H1 (cell line): ENCODE measurements at regions not wholly inside any gene's neighbourhood (a gene's known extent, or its start where the extent isn't known, plus 50 kb on each side); places are given as distances from the start of the nearest gene placed in this dataset.
"Not testable (repeated sequence)": the region's sequence is repeated elsewhere in the genome, so short reads cannot be mapped to it uniquely, and the experiment has no call there.

Experiments
- CTCF ChIA-PET: fragments of 300-600 bp; sonication (Branson Sonifier 250); formaldehyde crosslinking; loops from one replicate; lab custom pipeline; 2021; ENCODE audit not compliant: partially characterized antibody; lab: Charles Lee
- POLR2A ChIA-PET: fragments of 300-600 bp; sonication (Branson Sonifier 250); formaldehyde crosslinking; loops from one replicate; lab custom pipeline; 2021; ENCODE audit warnings: inconsistent platforms; ENCODE audit not compliant: partially characterized antibody; lab: Charles Lee
- DNase-seq, 2 experiments: peaks; one replicate each; pipeline versions ENCODE4 v3.0.0 to v3.0.0-alpha.2; 2010 to 2022; ENCODE audit warnings: low spot score in 2 of 2, low read depth in 1 of 2, mixed read lengths in 1 of 2
- FAIRE-seq: peaks from 2 replicates; lab custom pipeline; 2011; peaks lifted over from hg19 to GRCh38; lab: Jason Lieb, UNC
- H2AFZ ChIP-seq: 2 replicates; pipeline ENCODE4 v1.8.1; 2012; ENCODE audit warnings: low read length, inconsistent platforms
- H2AK5ac ChIP-seq: 2 replicates; pipeline ENCODE4 v1.6.1; 2013; ENCODE audit warnings: low read depth, low read length
- H2BK120ac ChIP-seq: replicated peaks from 2 replicates; pipeline ENCODE3; 2013; ENCODE audit warnings: low read depth, low read length, inconsistent platforms
- H2BK12ac ChIP-seq: 2 replicates; pipeline ENCODE4 v1.6.1; 2013; ENCODE audit warnings: low read depth, low read length
- H2BK15ac ChIP-seq: 2 replicates; pipeline ENCODE4 v1.6.1; 2013; ENCODE audit warnings: low read length
- H2BK20ac ChIP-seq: 2 replicates; pipeline ENCODE4 v1.6.1; 2013; ENCODE audit warnings: low read length
- H2BK5ac ChIP-seq: 2 replicates; pipeline ENCODE4 v1.6.1; 2013; ENCODE audit warnings: low read depth, low read length
- H3K14ac ChIP-seq: 2 replicates; pipeline ENCODE4 v1.6.1; 2013; ENCODE audit warnings: inconsistent platforms; ENCODE audit not compliant: insufficient read length
- H3K18ac ChIP-seq: 2 replicates; pipeline ENCODE4 v1.6.1; 2013; ENCODE audit warnings: low read length; ENCODE audit errors: extremely low read depth
- H3K23ac ChIP-seq: 2 replicates; pipeline ENCODE4 v1.6.1; 2013; ENCODE audit warnings: inconsistent platforms; ENCODE audit not compliant: insufficient read length
- H3K23me2 ChIP-seq: 2 replicates; pipeline ENCODE4 v1.6.1; 2013; ENCODE audit warnings: low read depth, low read length
- H3K27ac ChIP-seq: 2 replicates; pipeline ENCODE4 v1.6.1; 2011; ENCODE audit warnings: low read depth, low read length, inconsistent platforms
- H3K27me3 ChIP-seq, 4 experiments: replicated peaks in 1 of 4; 1 replicate in 1 of 4; 2 replicates in 3 of 4; pipeline versions ENCODE4 v1.6.1 to v1.8.1; 2011 to 2013; ENCODE audit warnings: low read length in 3 of 4, mild to moderate bottlenecking in 3 of 4, inconsistent platforms in 2 of 4, mixed read lengths in 2 of 4, moderate library complexity in 1 of 4; ENCODE audit not compliant: control insufficient read depth in 3 of 4, insufficient read depth in 3 of 4; ENCODE audit errors: extremely low read depth in 1 of 4
- H3K36me3 ChIP-seq, 4 experiments: 2 replicates each; pipeline versions ENCODE4 v1.6.1 to v1.8.1; 2011 to 2013; ENCODE audit warnings: mild to moderate bottlenecking in 4 of 4, low read length in 3 of 4, moderate library complexity in 2 of 4, control low read depth in 1 of 4, inconsistent platforms in 1 of 4; ENCODE audit not compliant: insufficient read depth in 4 of 4, control insufficient read depth in 2 of 4
- H3K4ac ChIP-seq: replicated peaks from 2 replicates; pipeline ENCODE3; 2013; ENCODE audit warnings: low read length, low read depth, mixed read lengths, inconsistent platforms; ENCODE audit not compliant: insufficient read length
- H3K4me1 ChIP-seq, 4 experiments: replicated peaks in 1 of 4; 1 replicate in 1 of 4; 2 replicates in 3 of 4; pipeline versions ENCODE4 v1.6.1 to v1.8.1; 2011 to 2013; ENCODE audit warnings: low read length in 3 of 4, inconsistent platforms in 2 of 4, mixed read lengths in 1 of 4; ENCODE audit not compliant: insufficient read depth in 4 of 4, control insufficient read depth in 3 of 4
- H3K4me2 ChIP-seq, 2 experiments: 2 replicates each; pipeline versions ENCODE4 v1.6.1 to v1.8.1; 2011 to 2013; ENCODE audit warnings: low read depth in 2 of 2, low read length in 2 of 2, control low read depth in 1 of 2, inconsistent platforms in 1 of 2, mild to moderate bottlenecking in 1 of 2; ENCODE audit not compliant: insufficient read depth in 1 of 2
- H3K4me3 ChIP-seq, 4 experiments: fragments of 200-600, 300-600 bp in 1 of 4; sonication (generic), shearing (Covaris generic), sonication (Bioruptor Twin) in 1 of 4; 2 replicates each; pipeline versions ENCODE4 v1.5.1 to v1.8.1; 2011 to 2016; ENCODE audit warnings: low read length in 4 of 4, low read depth in 3 of 4, control low read depth in 2 of 4, inconsistent platforms in 2 of 4, mild to moderate bottlenecking in 2 of 4, mixed read lengths in 1 of 4, moderate library complexity in 1 of 4; ENCODE audit not compliant: insufficient read depth in 2 of 4; ENCODE audit errors: extremely low read depth in 1 of 4
- H3K56ac ChIP-seq: replicated peaks from 2 replicates; pipeline ENCODE3; 2013; ENCODE audit warnings: low read depth, mild to moderate bottlenecking, mixed read lengths, low read length, inconsistent platforms; ENCODE audit not compliant: insufficient read length
- H3K79me1 ChIP-seq: 2 replicates; pipeline ENCODE4 v1.6.1; 2013; ENCODE audit warnings: low read depth, low read length, control low read depth
- H3K79me2 ChIP-seq, 2 experiments: 2 replicates each; pipeline versions ENCODE4 v1.6.1 to v1.8.1; 2012 to 2013; ENCODE audit warnings: low read length in 2 of 2, mild to moderate bottlenecking in 2 of 2, inconsistent platforms in 1 of 2; ENCODE audit not compliant: insufficient read depth in 2 of 2, control insufficient read depth in 1 of 2
- H3K9ac ChIP-seq, 4 experiments: replicated peaks in 1 of 4; 1 replicate in 1 of 4; 2 replicates in 3 of 4; pipeline versions ENCODE4 v1.6.1 to v1.8.1; 2011 to 2013; ENCODE audit warnings: low read depth in 3 of 4, low read length in 3 of 4, control low read depth in 2 of 4, mild to moderate bottlenecking in 2 of 4, moderate library complexity in 2 of 4, inconsistent platforms in 1 of 4; ENCODE audit errors: extremely low read depth in 1 of 4
- H3K9me3 ChIP-seq, 2 experiments: 2 replicates each; pipeline versions ENCODE4 v1.6.1 to v1.8.1; 2012 to 2013; ENCODE audit warnings: mild to moderate bottlenecking in 2 of 2, moderate library complexity in 2 of 2, control low read depth in 1 of 2, inconsistent platforms in 1 of 2, low read depth in 1 of 2, low read length in 1 of 2, mixed read lengths in 1 of 2; ENCODE audit not compliant: insufficient read depth in 2 of 2
- H4K20me1 ChIP-seq, 2 experiments: replicated peaks in 1 of 2; 2 replicates each; pipeline versions ENCODE3 to v1.8.1; 2011 to 2013; ENCODE audit warnings: inconsistent platforms in 2 of 2, low read length in 2 of 2, mild to moderate bottlenecking in 1 of 2; ENCODE audit not compliant: insufficient read depth in 2 of 2, control insufficient read depth in 1 of 2
- H4K5ac ChIP-seq: 2 replicates; pipeline ENCODE4 v1.6.1; 2013; ENCODE audit warnings: low read length, low read depth, mixed read lengths, inconsistent platforms; ENCODE audit not compliant: insufficient read length
- H4K8ac ChIP-seq: 2 replicates; pipeline ENCODE4 v1.8.0; 2013; ENCODE audit warnings: mild to moderate bottlenecking, moderate library complexity, low read length, inconsistent platforms; ENCODE audit not compliant: insufficient read depth; ENCODE audit errors: extremely low read depth
- H4K91ac ChIP-seq: replicated peaks from 2 replicates; pipeline ENCODE3; 2013; ENCODE audit warnings: low read length, mixed read lengths, inconsistent platforms; ENCODE audit not compliant: insufficient read length
- CTCF ChIP-seq, 3 experiments: IDR thresholded peaks; 1 replicate in 2 of 3; 2 replicates in 1 of 3; pipeline versions ENCODE4 v1.5.1 to v1.6.1; 2011; ENCODE audit warnings: low read length in 3 of 3, mild to moderate bottlenecking in 3 of 3, inconsistent platforms in 2 of 3, low read depth in 1 of 3, moderate library complexity in 1 of 3; ENCODE audit not compliant: insufficient read depth in 1 of 3; ENCODE audit errors: control extremely low read depth in 1 of 3
- RAD21 ChIP-seq, 2 experiments: IDR thresholded peaks in 1 of 2; conservative IDR thresholded peaks in 1 of 2; 2 replicates each; pipeline ENCODE4 v1.6.1; 2011; ENCODE audit warnings: low read depth in 2 of 2, low read length in 2 of 2, improper control_type of control experiment in 1 of 2, inconsistent platforms in 1 of 2, mild to moderate bottlenecking in 1 of 2, moderate library complexity in 1 of 2
- WGBS, 2 experiments: shearing (Covaris generic) in 1 of 2; methylation state at CpG; one replicate each; pipeline versions ENCODE4 v1.1.6 to v1.1.7; 2013 to 2015; ENCODE audit warnings: low lambda C conversion rate in 2 of 2, mixed read lengths in 2 of 2, inconsistent platforms in 1 of 2, low coverage in 1 of 2, missing lambda C conversion rate in 1 of 2; ENCODE audit not compliant: insufficient replicate concordance in 2 of 2, insufficient coverage in 1 of 2, insufficient read length in 1 of 2; ENCODE audit errors: extremely low coverage in 1 of 2, missing lambda C conversion rate in 1 of 2; 5-methylcytosine and 5-hydroxymethylcytosine counted together

DNA sequence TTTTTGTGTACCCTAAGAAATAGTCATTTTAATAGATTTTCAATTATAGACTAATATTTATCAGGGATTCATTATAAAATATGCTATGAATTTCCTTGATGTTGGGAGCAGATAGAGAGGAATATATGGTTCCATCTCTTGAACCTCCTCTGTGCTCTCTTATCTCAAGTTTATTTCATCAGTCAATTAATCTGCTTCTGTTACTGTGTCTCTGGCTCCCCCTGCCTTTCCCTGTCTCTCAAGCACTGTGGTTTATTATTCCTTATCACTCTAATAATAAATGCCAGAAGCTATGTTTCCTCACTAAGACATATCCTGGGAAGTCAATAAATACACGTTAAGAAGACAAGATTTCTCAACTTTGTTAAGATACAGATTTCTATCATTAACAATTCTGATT lies 141.5 kb downstream of the SYT15 start:
- H3K56ac ChIP-seq, H3K14ac ChIP-seq, H4K20me1 ChIP-seq, H3K27ac ChIP-seq, FAIRE-seq, H3K36me3 ChIP-seq, H2BK15ac ChIP-seq, H2BK120ac ChIP-seq, H3K23ac ChIP-seq, H2AK5ac ChIP-seq, H3K23me2 ChIP-seq, H2BK5ac ChIP-seq, H4K8ac ChIP-seq, H4K91ac ChIP-seq, H3K79me2 ChIP-seq, H3K4ac ChIP-seq, H2BK20ac ChIP-seq, H2AFZ ChIP-seq, H3K9me3 ChIP-seq, H3K4me3 ChIP-seq, CTCF ChIA-PET, H3K27me3 ChIP-seq, H3K4me2 ChIP-seq, H3K9ac ChIP-seq, H3K18ac ChIP-seq, H3K79me1 ChIP-seq, H4K5ac ChIP-seq, DNase-seq, POLR2A ChIA-PET, H2BK12ac ChIP-seq, H3K4me1 ChIP-seq: not testable (repeated sequence)
- TF ChIP-seq RAD21 (IDR thresholded peaks at IDR 0.05 in 1 of 2, conservative IDR thresholded peaks at IDR 0.05 in 1 of 2; ENCODE audit: low read depth in 2 of 2, low read length in 2 of 2) = peak; percentile 16 to 19; a peak in 1 of 4 replicates
- TF ChIP-seq CTCF (IDR thresholded peaks at IDR 0.05; ENCODE audit: control extremely low read depth in 1 of 3, insufficient read depth in 1 of 3, low read depth in 1 of 3, low read length in 3 of 3) = peak in 1 of 3 experiments; percentile 3; a peak in 1 of 4 replicates
- WGBS, 2 experiments = no CpG with 5 or more reads among the region's 1 CpG
